ENCODE measurements at regions not wholly inside any gene's neighbourhood (a gene's known extent, or its start where the extent isn't known, plus 50 kb on each side); places are given as distances from the start of the nearest gene placed in this dataset.

DNA sequence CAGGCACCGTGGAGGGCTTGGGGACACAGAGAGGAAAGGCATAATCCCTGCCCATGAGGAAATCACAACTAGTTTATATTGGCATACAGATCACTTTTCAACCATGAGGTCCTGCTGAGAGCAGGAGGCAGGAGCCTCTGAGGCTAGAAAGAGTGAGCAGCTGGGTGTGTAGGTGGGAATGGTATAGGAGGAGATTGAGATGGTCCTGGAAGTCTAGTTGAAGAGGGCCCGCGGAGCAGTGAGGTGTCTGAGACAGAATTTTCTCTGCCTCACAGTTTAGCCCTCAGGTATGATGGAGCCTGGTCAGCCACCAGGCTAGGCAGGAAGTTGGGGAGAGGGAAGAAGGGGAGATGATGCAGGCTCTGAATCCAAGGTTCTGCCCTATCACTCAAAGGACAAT lies 54.7 kb upstream of the JDP2 start:
- TF ChIP-seq, protein P1, sequence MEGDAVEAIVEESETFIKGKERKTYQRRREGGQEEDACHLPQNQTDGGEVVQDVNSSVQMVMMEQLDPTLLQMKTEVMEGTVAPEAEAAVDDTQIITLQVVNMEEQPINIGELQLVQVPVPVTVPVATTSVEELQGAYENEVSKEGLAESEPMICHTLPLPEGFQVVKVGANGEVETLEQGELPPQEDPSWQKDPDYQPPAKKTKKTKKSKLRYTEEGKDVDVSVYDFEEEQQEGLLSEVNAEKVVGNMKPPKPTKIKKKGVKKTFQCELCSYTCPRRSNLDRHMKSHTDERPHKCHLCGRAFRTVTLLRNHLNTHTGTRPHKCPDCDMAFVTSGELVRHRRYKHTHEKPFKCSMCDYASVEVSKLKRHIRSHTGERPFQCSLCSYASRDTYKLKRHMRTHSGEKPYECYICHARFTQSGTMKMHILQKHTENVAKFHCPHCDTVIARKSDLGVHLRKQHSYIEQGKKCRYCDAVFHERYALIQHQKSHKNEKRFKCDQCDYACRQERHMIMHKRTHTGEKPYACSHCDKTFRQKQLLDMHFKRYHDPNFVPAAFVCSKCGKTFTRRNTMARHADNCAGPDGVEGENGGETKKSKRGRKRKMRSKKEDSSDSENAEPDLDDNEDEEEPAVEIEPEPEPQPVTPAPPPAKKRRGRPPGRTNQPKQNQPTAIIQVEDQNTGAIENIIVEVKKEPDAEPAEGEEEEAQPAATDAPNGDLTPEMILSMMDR (conservative IDR thresholded peaks at IDR 0.05; ENCODE audit: low read length) = no peak
- no peak for TF ChIP-seq EZH2phosphoT487 (IDR thresholded peaks at IDR 0.05; ENCODE audit: borderline replicate concordance, low read depth, low read length)
